HG03469 (cell line): ENCODE measurements at regions not wholly inside any gene's neighbourhood (a gene's known extent, or its start where the extent isn't known, plus 50 kb on each side); places are given as distances from the start of the nearest gene placed in this dataset.

Experiments
- ATAC-seq: cut with Tn5 transposase; IDR thresholded peaks from one replicate; pipeline ENCODE4 v1.9.1; 2021; ENCODE audit warnings: mild to moderate bottlenecking, moderate library complexity, moderate number of reproducible peaks; ENCODE audit not compliant: unreplicated experiment

DNA sequence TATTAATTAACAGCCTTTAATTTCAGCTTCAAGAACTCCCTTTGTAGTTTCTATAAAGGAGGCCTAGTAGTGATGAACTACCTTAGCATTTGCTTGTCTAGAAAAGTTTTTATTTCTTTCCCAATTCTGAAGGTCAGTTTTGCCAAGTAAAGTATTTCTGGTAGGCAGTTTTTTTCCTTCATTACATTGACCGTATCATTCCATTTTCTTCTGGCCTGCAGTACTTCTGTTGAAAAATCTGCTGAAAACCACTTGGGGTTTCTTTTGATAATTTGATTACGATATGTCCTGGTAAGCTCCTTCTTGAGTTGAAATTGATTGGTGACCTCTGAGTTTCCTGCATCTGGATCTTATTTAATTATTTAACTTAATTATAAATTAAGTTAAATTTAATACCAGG, 691.8 kb downstream of the TSN start:
- no peak for ATAC-seq

DNA sequence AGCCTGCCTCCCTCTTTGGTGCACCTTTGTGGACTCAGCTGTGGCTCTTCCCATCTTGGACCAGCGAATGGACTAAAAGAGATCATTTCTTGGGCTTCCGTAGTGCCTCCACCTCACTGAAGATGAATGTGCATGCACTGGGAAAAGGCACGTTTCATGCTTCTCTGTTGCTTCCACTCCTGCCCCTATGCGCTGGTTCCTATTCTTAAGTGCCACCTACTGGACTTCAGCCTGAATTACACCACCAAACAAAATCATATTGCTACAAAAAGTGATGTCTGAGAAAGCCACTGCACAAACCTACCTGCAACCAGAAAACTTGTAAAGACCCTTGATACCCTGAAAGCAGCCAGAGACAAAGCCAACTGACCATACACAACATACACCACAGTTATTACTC, 695.6 kb downstream of the TSN start:
- ATAC-seq: no peak

DNA sequence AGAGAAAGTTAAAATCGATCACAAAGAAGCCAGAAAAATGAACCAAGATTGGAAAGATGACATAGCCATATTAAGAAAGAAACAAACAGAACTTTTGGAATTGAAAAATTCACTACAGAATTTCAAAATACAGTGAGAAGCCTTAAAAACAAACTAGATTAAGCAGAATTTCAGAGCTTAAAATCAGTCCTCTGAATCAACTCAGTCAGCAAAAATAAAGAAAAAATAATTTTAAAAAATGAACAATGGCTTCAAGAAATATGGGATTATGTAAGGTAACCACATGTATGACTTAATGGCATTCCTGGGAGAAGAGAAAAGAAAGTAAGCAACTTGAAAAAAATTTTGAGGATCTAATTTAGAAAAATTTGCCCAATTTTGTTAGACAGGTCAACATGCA, 696.2 kb downstream of the TSN start:
- no peak for ATAC-seq

DNA sequence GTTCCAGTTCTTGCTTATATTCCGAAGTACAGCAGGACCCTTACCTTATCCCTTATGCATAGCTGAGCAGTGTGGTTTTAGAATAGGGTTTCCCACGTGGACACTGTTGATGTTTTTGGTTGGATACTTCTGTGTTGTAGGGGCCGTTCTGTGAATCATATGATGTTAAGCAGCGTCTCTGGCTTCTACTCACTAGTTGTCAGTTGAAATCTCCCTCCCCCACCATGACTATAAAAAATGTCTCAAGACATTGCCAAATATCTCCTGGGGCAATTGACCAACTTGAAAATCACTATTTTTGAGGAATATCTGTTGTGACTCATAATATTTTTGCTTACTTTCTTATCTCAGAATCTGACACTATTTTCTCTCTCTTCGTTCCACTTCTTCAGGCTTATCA, 713.7 kb downstream of the TSN start:
- ATAC-seq: no peak

DNA sequence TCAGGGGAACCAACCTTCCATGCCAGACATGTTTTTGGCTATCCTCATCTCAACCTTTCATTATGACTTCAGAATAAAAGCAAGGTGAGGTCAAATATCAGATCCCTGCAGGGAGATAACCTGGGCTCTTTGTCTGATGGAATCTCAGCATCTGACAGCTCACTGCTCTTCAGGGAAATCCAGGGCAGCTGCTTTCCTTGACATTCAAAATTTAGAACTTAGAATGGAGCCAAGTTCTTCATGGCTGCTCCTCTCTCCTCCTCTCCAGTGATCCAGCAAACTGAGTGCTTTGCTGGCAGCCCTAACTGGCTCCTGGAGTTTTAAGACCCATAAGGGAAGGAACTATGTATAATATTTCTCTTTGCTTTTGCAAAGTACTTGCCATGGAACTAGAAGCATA, 716.3 kb downstream of the TSN start:
- ATAC-seq: no peak

DNA sequence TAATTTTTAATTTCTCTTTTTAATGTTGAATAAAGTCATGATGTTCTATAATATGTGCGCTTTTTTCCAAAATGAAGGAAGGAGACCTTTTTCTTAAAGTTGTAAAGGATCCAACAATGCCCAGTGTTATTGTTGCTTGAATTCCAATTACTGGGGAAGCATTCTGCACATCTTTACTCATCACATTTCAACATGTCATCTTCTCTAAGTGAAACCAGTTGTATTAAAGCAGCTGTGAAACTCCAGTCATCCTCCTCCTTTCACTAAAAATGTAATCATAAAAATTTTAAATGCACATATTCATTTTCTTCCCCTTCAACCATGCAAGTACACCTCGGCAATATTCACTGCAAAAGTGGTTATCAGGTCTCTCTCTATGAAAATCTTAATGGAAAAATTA, 722.7 kb downstream of the TSN start:
- ATAC-seq: no peak

DNA sequence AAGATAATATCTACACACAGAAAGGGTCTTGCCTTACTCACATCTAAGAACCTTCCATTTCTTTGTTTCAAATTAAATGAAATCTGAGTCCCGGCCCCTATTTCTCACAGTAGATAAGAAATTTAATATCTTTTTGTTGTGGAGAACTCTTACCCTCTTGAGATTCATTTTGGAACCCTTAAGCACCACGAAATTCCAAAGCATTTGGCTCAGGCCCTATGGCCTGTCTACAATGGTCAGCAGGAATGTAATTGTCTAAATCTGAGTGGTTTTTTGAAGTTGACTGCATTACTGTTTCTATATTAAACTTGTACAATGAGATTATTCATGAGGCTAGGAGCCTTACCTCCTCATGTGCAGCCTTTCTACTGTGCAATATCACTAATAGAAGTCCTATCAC, 723.3 kb downstream of the TSN start:
- ATAC-seq: no peak

DNA sequence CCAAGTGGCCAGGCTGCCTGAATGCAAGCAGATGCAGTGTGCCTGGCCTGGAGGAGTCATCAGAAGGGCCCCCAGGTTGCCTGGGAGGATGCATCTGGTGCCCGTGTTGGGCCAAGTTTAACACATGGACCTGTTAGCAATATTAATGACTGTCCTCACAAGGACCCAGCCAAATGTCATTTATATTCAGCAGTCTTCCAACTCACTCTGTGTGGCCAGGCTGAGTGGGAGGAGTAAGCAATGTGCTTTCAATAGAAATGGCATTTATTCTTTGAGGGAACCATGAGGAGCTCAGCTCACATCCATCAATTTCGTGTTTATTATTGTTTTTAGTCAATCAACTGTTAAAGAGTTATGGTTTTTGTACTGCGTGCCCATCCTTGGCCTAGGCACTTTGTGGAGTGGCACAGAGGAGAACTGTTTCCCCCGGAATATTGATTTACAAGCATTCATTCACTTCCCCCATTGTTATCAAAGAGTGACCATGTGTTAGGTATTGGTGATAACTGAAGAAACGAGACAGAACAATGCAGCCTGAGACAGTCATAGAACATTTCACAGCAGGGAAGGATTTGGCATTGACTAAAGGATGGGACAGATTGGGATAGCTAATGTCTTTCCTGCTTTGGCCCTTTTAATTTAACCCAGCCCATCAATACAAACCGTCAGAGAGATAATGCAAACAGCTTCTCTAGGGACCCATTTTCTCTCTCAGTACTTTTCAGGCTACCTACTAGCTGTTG, 725.2 kb downstream of the TSN start:
- no peak for ATAC-seq

DNA sequence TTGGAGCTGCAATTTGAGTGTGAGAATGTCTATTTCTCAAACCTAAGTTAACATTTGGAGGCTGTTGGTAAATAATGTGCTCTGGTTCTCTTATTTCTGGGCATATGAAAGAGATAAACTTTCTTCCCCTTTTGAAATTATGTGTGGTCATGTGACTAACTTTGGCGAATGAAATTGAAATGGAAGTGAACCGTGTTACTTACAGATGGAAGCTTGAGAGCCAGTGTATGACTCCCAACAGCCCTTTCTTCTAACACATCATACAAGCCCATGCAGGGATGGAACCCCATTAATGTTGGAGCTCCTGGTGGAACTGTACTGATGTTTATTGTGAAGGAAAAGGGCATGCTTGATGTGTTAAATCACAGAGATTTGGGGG, 725.8 kb downstream of the TSN start:
- ATAC-seq: no peak

DNA sequence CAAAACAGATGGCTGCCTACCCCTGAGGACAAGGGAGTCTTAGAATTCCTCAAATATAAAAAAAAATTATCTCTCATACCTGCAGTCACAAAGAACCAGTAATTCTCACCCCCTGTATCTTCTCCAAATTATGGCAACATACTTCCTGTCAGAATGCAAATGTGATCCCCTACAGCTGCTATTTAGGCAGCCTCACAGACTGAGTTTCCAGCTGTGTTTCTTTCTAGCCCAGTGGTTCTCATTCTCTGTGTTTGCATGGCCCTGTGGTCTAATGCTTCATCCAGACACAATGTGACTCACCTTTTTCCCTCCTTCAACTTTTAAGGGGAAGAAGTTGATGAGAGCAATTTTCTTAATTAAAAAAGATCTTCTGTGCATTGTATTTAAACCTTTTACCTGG, 726.3 kb downstream of the TSN start:
- ATAC-seq: no peak

DNA sequence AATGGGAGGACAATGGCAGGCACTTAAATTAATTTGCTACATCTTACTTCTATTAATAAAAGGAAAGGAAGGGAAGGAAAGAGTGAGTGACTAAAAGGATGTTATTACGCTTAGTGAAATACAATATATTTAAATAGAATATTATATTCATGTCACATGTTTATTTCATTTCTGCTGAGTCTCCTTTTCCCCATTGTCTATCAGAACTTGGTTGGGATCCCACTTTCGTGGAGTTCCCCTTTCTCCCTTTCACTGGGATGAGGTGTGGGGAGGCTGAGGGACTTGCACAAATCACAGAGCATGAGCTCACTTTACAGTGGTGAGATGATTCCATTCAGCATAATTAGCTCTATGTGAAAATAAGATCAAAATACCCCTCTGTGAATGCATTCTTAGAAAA, 730.6 kb downstream of the TSN start:
- no peak for ATAC-seq

DNA sequence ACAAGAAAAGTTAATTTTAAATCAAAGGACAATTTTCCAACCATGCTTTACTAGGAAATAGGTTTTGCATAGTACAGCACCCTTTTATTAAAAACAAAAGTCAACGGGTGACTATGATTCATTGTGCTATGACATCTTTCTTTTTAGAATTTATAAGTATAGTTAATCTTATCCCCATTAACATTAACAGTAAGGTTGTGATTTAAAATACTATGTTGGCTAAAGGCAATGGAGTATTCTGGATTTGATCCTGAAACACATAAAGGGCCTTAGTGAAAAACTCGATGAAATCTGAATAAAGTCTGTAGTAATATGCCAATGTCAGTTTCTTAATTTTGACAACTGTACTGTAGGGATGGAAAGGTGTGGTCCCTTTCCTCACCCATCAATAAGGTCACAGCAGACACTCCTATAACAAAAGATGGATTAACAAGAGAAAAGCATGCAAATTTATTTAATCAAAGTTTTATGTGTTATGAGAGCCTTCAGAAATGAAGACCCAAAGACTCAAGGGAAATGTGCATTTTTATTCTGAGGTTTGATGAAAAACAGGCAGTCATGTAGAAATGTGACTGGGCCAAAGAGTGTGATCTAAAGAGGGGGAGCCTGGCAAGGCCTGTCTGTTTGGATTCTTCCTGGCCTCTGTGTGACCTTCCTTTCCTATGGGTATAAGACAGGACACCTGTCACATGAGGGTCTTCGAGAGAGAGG, 731.4 kb downstream of the TSN start:
- no peak for ATAC-seq

DNA sequence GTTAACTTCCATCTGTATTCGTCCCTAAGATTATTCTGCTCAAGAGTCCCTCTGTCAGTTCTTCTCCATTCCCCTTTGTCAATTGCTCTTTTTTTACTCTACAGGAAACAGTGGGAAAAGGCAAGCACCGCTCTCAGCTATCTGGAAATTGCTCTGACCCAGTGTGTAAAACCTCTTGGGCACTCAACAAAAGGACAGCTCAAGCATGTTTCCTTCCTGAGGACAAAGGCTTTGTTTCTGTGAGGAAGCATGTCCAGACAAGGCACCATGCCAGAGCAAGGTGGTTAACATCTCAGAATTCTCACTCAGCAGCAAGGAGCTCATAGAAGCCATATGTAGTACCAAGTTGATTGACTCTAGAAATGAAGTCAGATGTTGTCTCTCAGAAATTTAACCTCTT, 735.6 kb downstream of the TSN start:
- no peak for ATAC-seq

DNA sequence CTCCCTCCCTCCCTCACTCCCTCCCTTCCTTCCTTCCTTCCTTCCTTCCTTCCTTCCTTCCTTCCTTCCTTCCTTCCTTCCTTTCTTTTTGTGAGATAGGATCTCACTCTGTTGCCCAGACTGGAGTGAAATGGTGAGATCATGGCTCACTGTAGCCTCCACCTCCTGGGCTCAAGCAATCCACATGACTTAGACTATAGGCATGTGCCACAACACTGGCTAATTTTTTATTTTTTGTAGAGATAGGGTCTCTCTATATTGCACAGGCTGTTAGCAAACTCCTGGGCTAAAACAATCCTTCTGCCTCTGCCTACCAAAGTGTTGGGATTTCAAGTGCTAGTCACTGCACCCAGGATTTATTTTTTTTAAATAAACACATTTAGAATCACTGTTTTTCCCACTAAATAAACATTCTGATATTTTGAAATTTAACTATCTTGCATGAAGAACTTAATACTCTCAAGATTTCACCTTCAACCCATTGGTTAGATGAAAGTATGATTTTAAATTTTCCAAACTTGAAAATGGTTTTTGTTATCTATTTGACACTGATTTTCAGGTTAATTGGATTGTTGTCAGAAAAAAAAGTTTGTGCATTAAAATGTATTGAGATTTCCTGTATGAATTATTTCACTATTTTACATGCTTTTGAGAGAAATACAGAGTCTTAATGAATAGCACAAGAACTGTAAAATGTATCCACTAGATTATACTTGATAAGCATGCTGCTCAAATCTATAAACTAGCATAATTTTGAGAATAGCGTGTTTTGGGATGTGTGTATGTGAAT, 745.1 kb downstream of the TSN start:
- no peak for ATAC-seq

DNA sequence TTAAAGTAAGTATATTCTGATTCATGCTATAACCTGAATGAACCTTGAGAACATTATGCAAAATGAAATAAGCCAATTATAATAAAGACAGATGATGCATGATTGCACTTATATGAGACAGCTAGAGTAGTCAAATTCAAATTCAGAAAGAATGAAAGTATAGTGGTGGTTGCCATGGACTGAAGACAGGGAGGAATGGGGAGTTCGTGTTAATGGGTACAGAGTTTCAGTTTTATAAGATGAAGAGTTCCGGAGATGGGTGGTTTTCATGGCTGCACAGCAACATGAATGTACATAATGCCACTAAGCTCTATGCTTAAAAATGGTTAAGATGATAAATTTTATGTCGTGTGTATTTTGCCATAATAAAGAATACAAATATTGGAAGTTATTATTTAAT, 751.2 kb downstream of the TSN start:
- ATAC-seq: no peak

DNA sequence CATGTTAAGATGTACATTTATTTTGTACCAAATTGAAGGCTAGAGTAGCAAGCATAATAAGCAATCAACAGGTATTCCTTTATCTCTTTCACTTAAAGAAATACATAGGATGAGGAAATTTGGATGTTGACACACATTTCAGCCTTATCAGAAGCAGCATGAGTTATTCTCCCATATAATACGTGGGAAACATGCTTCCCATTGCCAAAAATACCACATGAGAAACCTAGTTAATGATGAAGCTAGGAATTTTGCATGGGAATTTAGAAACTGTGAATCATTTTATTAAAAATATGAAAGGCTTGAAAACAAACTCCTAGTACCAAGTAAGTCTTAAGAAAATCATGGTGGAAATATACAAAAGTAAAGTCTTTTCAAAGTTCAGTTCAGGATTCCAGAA, 751.8 kb downstream of the TSN start:
- no peak for ATAC-seq

DNA sequence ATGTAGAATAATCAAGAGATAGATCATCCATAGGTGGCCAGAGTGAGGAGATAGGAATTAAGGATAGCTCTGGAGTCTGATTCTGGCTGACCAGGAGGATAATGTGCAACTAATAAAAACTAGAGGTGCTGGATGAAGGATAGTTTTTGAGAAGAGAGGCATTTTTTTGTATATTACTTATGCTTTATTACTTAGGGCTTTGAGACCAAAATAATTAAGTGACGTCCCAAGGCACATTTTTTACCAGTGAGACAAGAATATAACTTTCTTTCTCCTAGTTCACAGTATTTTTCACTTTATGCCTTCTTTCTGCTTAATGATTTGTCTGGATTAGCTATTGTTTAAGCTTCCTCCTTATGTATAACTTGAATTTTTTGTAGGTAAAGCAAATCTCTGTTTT, 756.6 kb downstream of the TSN start:
- ATAC-seq: no peak

DNA sequence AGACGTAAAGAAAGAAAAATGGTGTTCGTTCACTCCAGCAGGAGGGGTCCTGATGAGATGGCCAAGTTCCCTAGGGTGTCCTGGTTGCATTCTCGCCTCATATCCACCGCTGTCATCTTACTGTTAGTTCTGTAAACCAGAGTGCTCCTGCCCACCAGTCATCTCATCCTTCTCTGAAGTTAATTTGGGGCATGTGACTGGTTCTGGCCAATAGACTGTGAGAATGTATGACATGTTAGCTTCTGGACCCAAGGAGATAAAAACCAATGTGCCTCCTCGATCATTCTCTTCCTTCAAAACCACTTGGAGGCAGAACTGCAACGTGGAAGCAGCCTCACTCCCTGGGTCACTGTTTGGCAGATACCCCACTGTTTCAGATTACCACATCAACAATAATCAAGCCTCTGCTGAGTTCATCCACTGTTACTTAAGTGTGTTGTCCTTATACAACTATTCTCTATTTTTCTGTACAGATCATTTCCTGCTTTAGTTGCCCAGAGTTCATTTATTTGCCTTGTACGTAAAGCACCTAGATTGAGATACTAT, 759.1 kb downstream of the TSN start:
- no peak for ATAC-seq

DNA sequence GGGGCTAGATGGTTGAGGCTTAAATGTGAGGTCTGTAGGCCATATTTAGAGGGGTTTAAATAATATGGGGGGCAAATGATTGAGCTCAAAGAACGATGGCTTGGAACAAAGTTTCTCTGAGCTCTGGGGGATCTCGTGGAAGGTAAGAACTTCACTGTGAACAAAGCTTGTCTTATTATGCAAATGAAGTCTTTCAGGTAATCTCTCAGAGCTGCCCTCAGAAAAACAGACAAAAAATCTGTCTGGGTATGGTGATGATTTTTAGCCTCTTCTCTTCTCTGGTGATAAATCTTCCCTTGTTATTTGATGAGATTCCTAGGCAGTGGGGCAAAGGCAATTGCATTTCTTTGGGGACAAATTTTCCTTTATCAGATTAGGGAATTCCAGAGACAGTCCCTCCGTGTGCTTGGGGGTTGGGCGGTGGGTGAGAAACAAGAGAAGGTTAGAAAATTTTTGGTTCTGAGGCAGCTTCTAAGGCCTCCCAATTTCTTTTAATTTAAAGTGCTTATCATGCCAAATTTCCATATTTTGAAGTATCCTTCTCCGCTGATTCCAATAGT, 760.4 kb downstream of the TSN start:
- no peak for ATAC-seq

DNA sequence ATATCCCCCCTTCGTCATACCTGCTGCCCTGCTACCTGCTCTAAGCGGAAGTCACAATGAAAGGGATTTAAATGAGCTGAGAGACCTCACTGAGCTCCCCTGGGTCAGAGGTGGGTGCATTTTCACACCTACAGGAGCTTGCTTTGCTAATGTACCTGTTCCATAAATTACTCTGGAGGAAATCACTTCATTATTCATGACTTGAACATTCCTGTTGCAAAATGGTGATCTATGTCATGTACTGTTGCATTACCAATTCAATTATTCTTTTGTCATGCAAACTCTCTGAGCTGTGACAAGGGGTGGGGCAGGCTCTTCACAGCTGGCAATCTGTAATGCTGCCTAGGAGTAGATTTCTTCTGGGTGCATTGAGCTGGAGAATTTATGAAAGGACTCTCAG, 761.3 kb downstream of the TSN start:
- no peak for ATAC-seq

DNA sequence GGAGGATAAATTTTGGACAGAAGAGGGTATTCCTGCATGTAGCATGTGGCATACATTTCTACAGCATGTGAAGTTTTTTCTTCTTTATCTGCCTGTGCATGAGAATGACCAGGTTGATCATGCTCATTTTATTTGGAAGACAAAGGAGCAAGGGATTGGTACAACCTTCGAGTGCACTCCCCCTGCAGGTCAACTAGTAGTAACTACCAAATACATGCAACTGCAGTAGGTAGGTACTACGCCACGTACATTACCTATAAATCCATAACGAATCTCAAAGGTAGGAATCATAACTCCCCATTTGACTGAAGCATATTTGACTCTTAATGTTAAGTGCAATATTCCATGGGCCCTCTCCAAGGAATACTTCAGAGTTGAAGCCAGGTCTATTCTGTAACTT, 763.9 kb downstream of the TSN start:
- no peak for ATAC-seq
